ENCODE measurements at regions not wholly inside any gene's neighbourhood (a gene's known extent, or its start where the extent isn't known, plus 50 kb on each side); places are given as distances from the start of the nearest gene placed in this dataset.

GRCh38 chr12:69008520-69008919, 75.5 kb upstream of the CPM start:
- Mint-ChIP-seq H3K27ac (peak overlapping the region; percentile 95 to 99 (median 98)), H3K4me3 (peak overlapping the region in 1 of 2 donors; percentile 64), H3K9me3 (peaks cover 0 to 5% (median 0%) of the 10 kb centered on the region in 7 donors), H3K27me3 (ENCODE audit: low read depth in 3 of 3) (peaks cover 0 to 5% (median 0%) of the 10 kb centered on the region in 3 donors), H3K4me1 (peaks cover 37% of the 10 kb centered on the region), H3K36me3 (no peaks in the 10 kb centered on the region)
- no peak for TF ChIP-seq CTCF (IDR thresholded peaks at IDR 0.05)
- Histone ChIP-seq H3K9ac (ENCODE audit: insufficient read depth, low read length, poor library complexity, severe bottlenecking) (peak overlapping the region; percentile 44), H3K9me3 (replicated peaks in 1 of 2; ENCODE audit: control insufficient read depth in 1 of 2, insufficient read depth in 1 of 2, low read length in 2 of 2) (no peaks in the 10 kb centered on the region), H3K79me2 (ENCODE audit: insufficient read depth, low read length) (no peaks in the 10 kb centered on the region), H3K36me3 (replicated peaks in 1 of 2; ENCODE audit: control insufficient read depth in 1 of 2, insufficient read depth in 2 of 2, low read length in 2 of 2) (no peaks in the 10 kb centered on the region), H4K20me1 (ENCODE audit: insufficient read depth, low read length) (no peaks in the 10 kb centered on the region), H3K27ac (ENCODE audit: low read depth in 1 of 2, low read length in 2 of 2) (peak overlapping the region; percentile 89 to 97), H3K27me3 (ENCODE audit: control insufficient read depth in 2 of 2, insufficient read depth in 2 of 2, low read length in 2 of 2) (no peaks in the 10 kb centered on the region), H3K4me1 (ENCODE audit: control insufficient read depth in 1 of 2, insufficient read depth in 2 of 2, low read length in 2 of 2) (peaks cover 34 to 39% of the 10 kb centered on the region in 2 donors), H3K4me2 (replicated peaks; ENCODE audit: extremely low read depth, low read length, poor library complexity, severe bottlenecking) (peak overlapping the region; percentile 72), H3K4me3 (replicated peaks in 1 of 3; ENCODE audit: low read depth in 2 of 3, low read length in 3 of 3) (peak overlapping the region in 1 of 3 experiments; percentile 3), H2AFZ (ENCODE audit: insufficient read depth, low read depth, low read length, poor library complexity, severe bottlenecking) (no peak overlapping the region)
- 0% methylated on average over 1 of the region's 4 CpGs for WGBS (ENCODE audit: insufficient coverage)
- intact Hi-C loops (cut with micrococcal nuclease), result loop anchor here (5.0 to 10.0 kb wide), 2 partner anchors 49 to 74 kb away; partner anchors contain the start of gene CPM (in 2 of the 2)
- DNase-seq, result peak; percentile 88 to 95 (median 93)

GRCh38 chr12:69014047-69014446, 81.1 kb upstream of the CPM start:
- H3K79me2 ChIP-seq (ENCODE audit: insufficient read depth, low read length), result no peaks in the 10 kb centered on the region
- WGBS (ENCODE audit: insufficient coverage), result 100% methylated on average over 1 of the region's 2 CpGs
- no peak overlapping the region for H3K9ac ChIP-seq (ENCODE audit: insufficient read depth, low read length, poor library complexity, severe bottlenecking)
- Mint-ChIP-seq H3K4me1 (peaks cover 4% of the 10 kb centered on the region), H3K9me3 (peaks cover 0 to 2% (median 0%) of the 10 kb centered on the region in 7 donors), H3K27me3 (ENCODE audit: low read depth in 3 of 3) (peaks cover 0 to 3% (median 0%) of the 10 kb centered on the region in 3 donors), H3K4me3 (no peak overlapping the region), H3K27ac (no peak overlapping the region), H3K36me3 (no peaks in the 10 kb centered on the region)
- TF ChIP-seq CTCF (IDR thresholded peaks at IDR 0.05), result no peak
- H3K4me1 ChIP-seq (ENCODE audit: control insufficient read depth in 1 of 2, insufficient read depth in 2 of 2, low read length in 2 of 2), result peaks cover 2 to 6% of the 10 kb centered on the region in 2 donors
- H3K4me2 ChIP-seq (replicated peaks; ENCODE audit: extremely low read depth, low read length, poor library complexity, severe bottlenecking), result no peak overlapping the region
- H2AFZ ChIP-seq (ENCODE audit: insufficient read depth, low read depth, low read length, poor library complexity, severe bottlenecking), result no peak overlapping the region
- H3K4me3 ChIP-seq (replicated peaks in 1 of 3; ENCODE audit: low read depth in 2 of 3, low read length in 3 of 3), result no peak overlapping the region
- H3K36me3 ChIP-seq (replicated peaks in 1 of 2; ENCODE audit: control insufficient read depth in 1 of 2, insufficient read depth in 2 of 2, low read length in 2 of 2), result no peaks in the 10 kb centered on the region
- DNase-seq, result no peak
- no peak overlapping the region for H3K27ac ChIP-seq (ENCODE audit: low read depth in 1 of 2, low read length in 2 of 2)
- intact Hi-C loops (cut with micrococcal nuclease), result no loop called here
- no peaks in the 10 kb centered on the region for H4K20me1 ChIP-seq (ENCODE audit: insufficient read depth, low read length)
- H3K9me3 ChIP-seq (replicated peaks in 1 of 2; ENCODE audit: control insufficient read depth in 1 of 2, insufficient read depth in 1 of 2, low read length in 2 of 2), result no peaks in the 10 kb centered on the region
- H3K27me3 ChIP-seq (ENCODE audit: control insufficient read depth in 2 of 2, insufficient read depth in 2 of 2, low read length in 2 of 2), result no peaks in the 10 kb centered on the region

Data from CD14-positive monocyte (primary cell).